ENCODE measurements at regions not wholly inside any gene's neighbourhood (a gene's known extent, or its start where the extent isn't known, plus 50 kb on each side); places are given as distances from the start of the nearest gene placed in this dataset.

DNA sequence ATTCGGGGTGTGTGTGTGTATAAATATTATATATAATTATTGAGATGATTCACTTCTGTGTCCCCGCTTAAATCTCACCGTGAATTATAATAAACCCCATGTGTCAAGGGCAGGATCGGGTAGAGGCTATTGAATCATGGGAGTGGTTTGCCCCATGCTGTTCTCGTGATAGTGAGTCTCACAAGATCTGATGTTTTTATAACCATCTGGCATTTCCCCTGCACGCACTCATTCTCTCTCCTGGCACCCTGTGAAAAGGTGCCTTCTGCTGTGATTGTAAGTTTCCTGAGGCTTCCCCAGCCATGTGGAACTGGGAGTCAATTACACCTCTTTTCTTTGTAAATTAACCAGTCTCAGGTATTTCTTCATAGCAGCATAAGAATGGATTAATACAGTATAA is 851.4 kb upstream of the AGA start:
- Histone ChIP-seq H3K4me1 (ENCODE audit: insufficient read depth, low read length) (no peaks in the 10 kb centered on the region), H3K36me3 (ENCODE audit: insufficient read depth, low read length) (no peaks in the 10 kb centered on the region), H3K9me3 (ENCODE audit: control insufficient read depth, insufficient read depth, low read length) (no peaks in the 10 kb centered on the region), H3K9ac (ENCODE audit: low read depth, low read length) (no peak overlapping the region)

DNA sequence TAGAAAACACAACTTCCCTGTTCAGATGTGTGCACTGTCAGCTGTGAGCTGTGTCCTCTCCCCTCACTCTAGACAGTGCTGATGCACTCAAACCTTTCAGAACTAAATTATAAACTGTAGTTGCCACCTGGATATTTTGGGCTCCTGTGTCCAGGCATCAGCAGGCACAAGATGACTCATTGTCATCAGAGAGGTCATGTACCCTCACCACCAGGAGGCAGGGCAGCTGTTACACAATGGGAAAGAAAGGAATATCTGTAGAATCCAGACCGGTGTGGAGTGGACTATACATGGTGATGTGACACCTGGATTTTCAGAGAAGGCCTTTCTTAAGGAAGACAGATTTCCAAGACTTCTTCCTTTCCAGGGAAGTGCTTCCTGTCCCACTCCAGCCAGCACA is 854.4 kb upstream of the AGA start:
- no peak overlapping the region for H3K9ac ChIP-seq (ENCODE audit: low read depth, low read length)
- no peaks in the 10 kb centered on the region for H3K4me1 ChIP-seq (ENCODE audit: insufficient read depth, low read length)
- no peaks in the 10 kb centered on the region for H3K9me3 ChIP-seq (ENCODE audit: control insufficient read depth, insufficient read depth, low read length)
- no peaks in the 10 kb centered on the region for H3K36me3 ChIP-seq (ENCODE audit: insufficient read depth, low read length)

DNA sequence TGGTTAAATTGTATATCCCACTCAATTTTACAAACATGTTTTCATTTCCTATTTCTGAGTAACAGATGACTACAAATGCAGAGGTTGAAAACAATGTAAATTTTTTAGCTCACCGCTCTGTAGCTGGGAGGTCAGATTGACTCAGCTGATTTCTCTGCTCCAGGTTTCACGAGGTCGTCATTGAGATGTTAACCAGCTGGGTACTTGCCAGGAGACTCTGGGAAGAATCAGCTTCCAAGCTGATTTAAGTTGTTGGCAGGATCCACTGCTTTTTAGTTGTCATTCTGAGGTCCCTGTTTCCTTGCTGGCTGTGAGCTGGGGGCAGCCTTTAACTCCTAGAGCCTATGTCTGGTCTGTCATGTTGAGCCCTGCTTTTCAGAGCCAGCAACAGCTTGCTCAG is 864.3 kb upstream of the AGA start:
- Histone ChIP-seq H3K36me3 (ENCODE audit: insufficient read depth, low read length) (no peaks in the 10 kb centered on the region), H3K4me1 (ENCODE audit: insufficient read depth, low read length) (peaks cover 7% of the 10 kb centered on the region; the same call in 1 of the 2 replicates), H3K9me3 (ENCODE audit: control insufficient read depth, insufficient read depth, low read length) (no peaks in the 10 kb centered on the region), H3K9ac (ENCODE audit: low read depth, low read length) (no peak overlapping the region)

DNA sequence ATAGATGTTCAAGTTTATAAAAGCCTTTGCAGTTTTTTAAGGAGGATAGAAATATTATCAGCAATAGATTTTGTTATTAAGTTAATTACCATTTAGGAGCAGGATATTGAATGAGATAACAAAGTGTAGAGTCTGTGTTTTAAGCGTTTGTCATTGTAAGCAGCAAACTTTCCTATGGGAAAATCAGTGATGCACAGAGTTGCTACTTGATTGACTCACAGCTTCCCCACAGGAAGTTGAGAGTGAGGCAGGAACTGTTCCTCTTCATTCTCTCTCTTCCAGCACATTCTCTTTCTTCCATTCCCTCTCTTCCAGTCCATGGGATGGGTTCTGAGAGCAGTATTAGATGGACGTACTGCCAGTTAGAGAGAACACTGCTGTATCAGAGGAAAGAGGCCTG is 867.7 kb upstream of the AGA start:
- no peaks in the 10 kb centered on the region for H3K36me3 ChIP-seq (ENCODE audit: insufficient read depth, low read length)
- H3K4me1 ChIP-seq (ENCODE audit: insufficient read depth, low read length): peaks cover 7% of the 10 kb centered on the region; the same call in 1 of the 2 replicates
- H3K9me3 ChIP-seq (ENCODE audit: control insufficient read depth, insufficient read depth, low read length): no peaks in the 10 kb centered on the region
- H3K9ac ChIP-seq (ENCODE audit: low read depth, low read length): no peak overlapping the region

DNA sequence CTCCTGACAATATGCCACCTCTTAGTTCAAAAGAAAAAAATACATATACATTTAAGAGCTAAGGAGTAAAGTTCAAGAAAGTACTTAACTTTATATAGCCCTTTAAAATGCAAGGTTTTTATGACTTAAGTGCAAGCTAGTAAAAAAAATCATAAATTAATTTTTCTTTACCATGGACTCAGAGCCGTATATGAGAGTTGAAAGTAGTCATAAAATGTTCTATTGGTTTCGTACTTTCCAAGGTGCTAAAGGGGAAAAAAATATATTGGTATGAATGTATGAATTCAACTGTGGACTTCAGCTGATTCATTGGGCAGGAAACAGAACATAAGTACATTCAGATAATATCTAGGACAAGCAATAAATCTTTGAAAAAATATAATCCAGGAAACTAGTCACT is 869.8 kb upstream of the AGA start:
- H3K4me1 ChIP-seq (ENCODE audit: insufficient read depth, low read length): no peaks in the 10 kb centered on the region
- H3K36me3 ChIP-seq (ENCODE audit: insufficient read depth, low read length): no peaks in the 10 kb centered on the region
- no peaks in the 10 kb centered on the region for H3K9me3 ChIP-seq (ENCODE audit: control insufficient read depth, insufficient read depth, low read length)
- no peak overlapping the region for H3K9ac ChIP-seq (ENCODE audit: low read depth, low read length)

DNA sequence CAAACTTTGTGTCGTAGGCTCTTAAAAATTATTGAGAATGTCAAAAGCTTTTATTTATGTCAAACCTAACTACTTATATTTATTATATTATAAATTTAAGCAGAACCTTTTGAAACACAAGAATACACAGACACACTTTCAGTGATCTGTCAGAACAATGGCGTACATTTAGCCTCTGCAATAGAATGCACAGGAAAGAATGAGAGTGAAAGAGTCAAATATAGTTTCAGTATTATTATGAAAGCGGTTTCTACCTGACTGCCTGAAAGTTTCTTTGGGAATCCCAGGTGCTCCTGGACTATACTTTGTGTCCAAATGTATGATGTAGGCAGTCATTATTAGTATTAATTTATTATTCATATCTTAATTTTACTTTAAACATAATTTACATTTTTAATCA is 872.0 kb upstream of the AGA start:
- Histone ChIP-seq H3K9ac (ENCODE audit: low read depth, low read length) (no peak overlapping the region), H3K36me3 (ENCODE audit: insufficient read depth, low read length) (no peaks in the 10 kb centered on the region), H3K9me3 (ENCODE audit: control insufficient read depth, insufficient read depth, low read length) (no peaks in the 10 kb centered on the region), H3K4me1 (ENCODE audit: insufficient read depth, low read length) (no peaks in the 10 kb centered on the region)

DNA sequence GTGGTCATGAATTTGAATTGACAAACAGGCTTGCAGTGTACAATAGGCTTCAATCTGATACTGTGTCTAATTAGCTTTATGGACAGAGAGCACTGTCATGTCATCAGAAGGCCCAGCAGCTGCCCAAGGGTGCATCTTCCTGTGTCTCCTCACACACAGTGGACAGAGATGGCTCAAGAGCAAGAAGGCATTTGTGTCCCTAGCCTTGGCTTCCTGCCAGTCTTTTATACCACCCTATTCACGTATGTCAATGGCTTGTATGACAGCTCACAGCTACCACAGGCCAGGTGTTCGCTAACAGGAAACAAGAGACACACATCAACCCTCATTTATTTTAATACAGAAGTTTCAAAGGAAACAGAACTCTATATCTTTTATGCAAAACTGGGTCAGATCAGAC is 874.0 kb upstream of the AGA start:
- no peak overlapping the region for H3K9ac ChIP-seq (ENCODE audit: low read depth, low read length)
- no peaks in the 10 kb centered on the region for H3K9me3 ChIP-seq (ENCODE audit: control insufficient read depth, insufficient read depth, low read length)
- H3K36me3 ChIP-seq (ENCODE audit: insufficient read depth, low read length): no peaks in the 10 kb centered on the region
- no peaks in the 10 kb centered on the region for H3K4me1 ChIP-seq (ENCODE audit: insufficient read depth, low read length)

DNA sequence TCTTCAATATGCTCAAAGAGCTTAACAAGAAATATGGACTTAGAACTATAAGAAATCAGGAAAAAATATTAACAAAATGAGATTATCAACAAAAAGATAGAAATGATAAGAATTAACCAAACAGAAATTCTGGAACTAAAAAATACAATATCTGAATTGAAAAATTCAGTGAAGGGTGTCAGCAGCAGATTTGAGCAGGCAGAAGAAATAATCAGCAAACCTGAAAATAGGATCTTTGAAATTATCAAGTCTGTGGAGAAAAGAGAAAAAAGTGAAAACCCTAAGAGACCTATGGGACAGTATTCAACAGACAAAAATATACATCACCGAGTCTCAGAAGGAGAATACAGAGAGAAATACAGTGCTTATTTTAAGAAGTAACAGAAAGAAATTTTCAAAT is 877.8 kb upstream of the AGA start:
- no peaks in the 10 kb centered on the region for H3K36me3 ChIP-seq (ENCODE audit: insufficient read depth, low read length)
- no peak overlapping the region for H3K9ac ChIP-seq (ENCODE audit: low read depth, low read length)
- no peaks in the 10 kb centered on the region for H3K9me3 ChIP-seq (ENCODE audit: control insufficient read depth, insufficient read depth, low read length)
- H3K4me1 ChIP-seq (ENCODE audit: insufficient read depth, low read length): no peaks in the 10 kb centered on the region

DNA sequence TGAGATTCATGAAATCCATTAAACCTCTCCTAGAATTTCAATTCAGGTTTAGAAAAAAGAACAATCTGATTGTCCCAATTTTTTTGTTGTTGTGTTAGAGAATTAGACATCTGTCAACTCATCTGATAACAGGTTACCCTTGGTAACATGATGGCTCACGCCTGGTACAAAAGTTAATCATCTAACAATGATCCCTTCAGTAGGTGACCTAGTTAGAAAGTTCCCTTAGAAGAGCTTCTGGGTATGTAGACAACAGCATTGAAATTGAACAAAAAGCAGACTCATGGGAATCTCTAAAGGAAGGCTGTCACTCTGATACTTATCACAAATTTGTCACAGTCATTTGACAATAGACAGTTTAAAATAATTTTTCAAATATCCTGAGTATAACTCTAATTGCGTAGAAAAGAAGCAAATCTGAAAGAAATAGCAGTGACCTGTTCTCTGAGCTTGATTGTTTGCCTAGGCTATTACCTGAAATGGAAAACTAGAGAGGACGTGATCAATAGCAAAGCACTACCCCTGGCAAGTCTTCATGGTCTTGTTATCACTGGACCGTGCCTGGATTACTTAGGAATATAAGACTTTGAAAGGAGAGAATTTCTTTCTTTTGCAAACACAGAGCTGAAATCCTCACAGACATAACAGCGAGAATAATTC is 880.4 kb upstream of the AGA start:
- H3K4me1 ChIP-seq (ENCODE audit: insufficient read depth, low read length): no peaks in the 10 kb centered on the region
- H3K9me3 ChIP-seq (ENCODE audit: control insufficient read depth, insufficient read depth, low read length): no peaks in the 10 kb centered on the region
- H3K9ac ChIP-seq (ENCODE audit: low read depth, low read length): no peak overlapping the region
- no peaks in the 10 kb centered on the region for H3K36me3 ChIP-seq (ENCODE audit: insufficient read depth, low read length)

DNA sequence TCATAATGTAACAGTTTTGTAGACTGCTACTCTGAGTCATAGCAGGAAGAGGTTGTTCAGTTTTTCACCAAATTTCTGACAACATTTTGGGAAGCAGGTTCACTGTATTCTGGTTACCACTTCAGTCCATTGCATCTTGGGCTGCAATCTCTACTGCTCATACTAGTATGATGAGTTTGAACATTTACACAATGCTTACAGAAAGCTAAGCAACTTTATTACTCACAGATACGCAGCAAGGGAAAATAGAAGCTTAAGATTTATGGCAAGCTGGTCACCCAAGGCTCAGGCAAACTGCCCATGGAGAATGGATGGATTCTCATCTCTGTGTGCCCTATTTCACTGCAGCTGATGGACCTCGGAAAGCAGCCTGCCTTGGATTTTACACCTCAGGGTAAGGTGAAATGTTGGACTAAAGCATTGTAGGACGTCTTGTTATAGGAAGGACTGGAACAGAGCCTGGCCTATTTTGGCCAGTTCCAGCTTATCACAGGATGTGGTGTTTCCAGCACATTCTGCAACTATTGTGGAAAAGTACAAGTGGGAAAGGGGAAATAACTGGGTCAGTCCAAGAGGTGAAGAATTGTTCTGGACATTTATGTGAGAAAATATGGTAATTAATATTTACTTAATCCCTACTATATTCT is 887.1 kb upstream of the AGA start:
- Histone ChIP-seq H3K4me1 (ENCODE audit: insufficient read depth, low read length) (no peaks in the 10 kb centered on the region), H3K9me3 (ENCODE audit: control insufficient read depth, insufficient read depth, low read length) (no peaks in the 10 kb centered on the region), H3K36me3 (ENCODE audit: insufficient read depth, low read length) (no peaks in the 10 kb centered on the region), H3K9ac (ENCODE audit: low read depth, low read length) (no peak overlapping the region)

DNA sequence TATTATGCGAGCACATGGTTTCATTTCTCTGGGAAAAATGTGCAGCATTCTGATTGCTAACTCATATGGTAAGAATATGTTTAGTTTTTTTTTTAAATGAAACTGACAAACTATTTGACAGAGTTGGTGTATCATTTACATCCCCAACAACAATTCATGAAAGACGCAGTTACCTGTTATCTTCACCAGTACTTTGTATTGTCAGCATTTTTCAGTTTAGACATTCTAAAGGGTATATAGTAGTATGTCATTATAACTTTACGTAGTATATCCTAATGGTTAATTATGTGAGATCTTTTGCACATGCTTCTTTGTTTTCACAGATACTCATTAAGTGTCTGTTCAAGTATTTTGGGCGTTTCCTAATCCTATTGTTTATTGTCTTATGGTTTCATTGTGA is 891.1 kb upstream of the AGA start:
- H3K9me3 ChIP-seq (ENCODE audit: control insufficient read depth, insufficient read depth, low read length): no peaks in the 10 kb centered on the region
- no peak overlapping the region for H3K9ac ChIP-seq (ENCODE audit: low read depth, low read length)

DNA sequence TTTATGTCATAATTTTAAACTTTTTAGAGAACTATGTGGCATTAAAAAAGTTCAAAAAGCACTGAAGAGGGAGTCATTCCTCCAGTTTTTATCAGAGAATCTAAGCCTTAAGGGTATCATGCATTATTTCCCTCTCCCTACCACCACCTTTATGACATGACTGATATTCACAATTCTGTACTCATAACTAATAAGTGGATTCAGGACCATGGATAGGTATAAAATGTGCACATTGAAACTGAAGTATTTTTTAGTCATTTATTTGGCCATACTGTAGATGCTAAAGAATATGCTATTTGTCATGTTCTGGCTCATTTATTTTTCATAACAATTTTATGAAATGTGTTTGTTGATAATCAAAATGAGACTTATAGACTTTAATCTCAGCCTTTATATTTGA is 897.5 kb upstream of the AGA start:
- Histone ChIP-seq H3K36me3 (ENCODE audit: insufficient read depth, low read length) (no peaks in the 10 kb centered on the region), H3K9me3 (ENCODE audit: control insufficient read depth, insufficient read depth, low read length) (no peaks in the 10 kb centered on the region), H3K4me1 (ENCODE audit: insufficient read depth, low read length) (no peaks in the 10 kb centered on the region), H3K9ac (ENCODE audit: low read depth, low read length) (no peak overlapping the region)

More for the DNA sequence above, 891.1 kb upstream of the AGA start:
- Histone ChIP-seq H3K36me3 (ENCODE audit: insufficient read depth, low read length) (no peaks in the 10 kb centered on the region), H3K4me1 (ENCODE audit: insufficient read depth, low read length) (no peaks in the 10 kb centered on the region)

DNA sequence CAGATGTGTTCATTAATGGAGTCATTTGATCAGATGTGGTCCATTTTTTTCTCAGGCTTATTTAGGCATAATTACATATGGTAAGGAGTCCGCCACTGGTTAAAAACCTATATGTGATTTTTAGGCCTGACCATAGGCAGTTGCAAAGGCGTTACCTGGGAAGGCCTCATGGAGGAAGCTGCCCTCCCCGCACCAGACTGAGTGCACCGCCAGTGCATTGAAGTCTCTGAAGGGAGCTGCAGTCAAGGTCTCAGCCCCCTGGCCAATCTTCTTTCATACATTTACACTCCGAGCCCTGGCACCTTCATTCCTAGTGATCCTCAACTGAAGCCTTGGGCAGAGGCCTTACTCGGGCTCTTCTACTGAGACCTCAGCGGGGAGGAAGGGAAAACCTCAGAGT is 898.2 kb upstream of the AGA start:
- Histone ChIP-seq H3K9ac (ENCODE audit: low read depth, low read length) (no peak overlapping the region), H3K9me3 (ENCODE audit: control insufficient read depth, insufficient read depth, low read length) (no peaks in the 10 kb centered on the region), H3K36me3 (ENCODE audit: insufficient read depth, low read length) (no peaks in the 10 kb centered on the region), H3K4me1 (ENCODE audit: insufficient read depth, low read length) (no peaks in the 10 kb centered on the region)

DNA sequence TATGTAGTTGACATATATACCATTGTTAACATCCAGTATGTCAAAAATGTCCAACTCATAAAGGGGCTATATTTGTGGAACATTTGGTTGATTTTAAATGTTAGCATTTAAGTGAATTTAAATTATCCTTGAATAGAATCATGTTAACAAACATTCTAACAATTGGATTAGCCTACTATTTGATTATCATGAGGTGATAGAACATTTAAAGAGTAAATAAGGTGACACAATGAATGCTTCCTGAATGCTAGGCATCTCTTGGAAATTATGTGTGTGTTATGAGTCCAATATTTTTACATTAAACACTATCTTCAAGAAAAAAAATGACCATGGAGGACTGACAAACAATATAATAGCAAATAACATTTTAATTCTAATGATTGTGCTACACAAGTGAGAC is 901.9 kb upstream of the AGA start:
- H3K4me1 ChIP-seq (ENCODE audit: insufficient read depth, low read length): no peaks in the 10 kb centered on the region
- no peaks in the 10 kb centered on the region for H3K36me3 ChIP-seq (ENCODE audit: insufficient read depth, low read length)
- no peak overlapping the region for H3K9ac ChIP-seq (ENCODE audit: low read depth, low read length)
- H3K9me3 ChIP-seq (ENCODE audit: control insufficient read depth, insufficient read depth, low read length): no peaks in the 10 kb centered on the region

DNA sequence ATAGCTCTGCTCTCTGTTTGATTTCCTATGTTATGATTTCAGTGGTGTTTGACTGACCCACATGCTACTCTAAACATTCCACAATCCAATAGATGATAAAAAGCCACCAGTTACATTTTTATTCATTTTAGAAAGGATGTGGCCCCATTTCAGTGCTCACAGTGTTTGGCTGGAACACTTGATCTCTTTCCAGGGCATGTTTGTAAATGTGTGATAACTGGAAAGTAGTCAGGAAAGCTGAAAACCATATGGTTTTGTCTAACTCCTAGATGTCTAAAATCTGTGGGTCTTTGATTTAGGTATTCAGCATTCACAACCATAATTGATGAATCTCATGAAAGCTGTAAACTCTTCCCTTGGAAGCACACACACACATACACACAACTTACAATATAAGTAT is 904.9 kb upstream of the AGA start:
- Histone ChIP-seq H3K4me1 (ENCODE audit: insufficient read depth, low read length) (no peaks in the 10 kb centered on the region), H3K36me3 (ENCODE audit: insufficient read depth, low read length) (no peaks in the 10 kb centered on the region), H3K9me3 (ENCODE audit: control insufficient read depth, insufficient read depth, low read length) (no peaks in the 10 kb centered on the region), H3K9ac (ENCODE audit: low read depth, low read length) (no peak overlapping the region)
